GM12891 (cell line): ENCODE measurements at regions not wholly inside any gene's neighbourhood (a gene's known extent, or its start where the extent isn't known, plus 50 kb on each side); places are given as distances from the start of the nearest gene placed in this dataset.

Experiments
- DNase-seq: peaks from one replicate; pipeline ENCODE4 v3.0.0; 2011; ENCODE audit warnings: low spot score; ENCODE audit not compliant: insufficient read length
- FAIRE-seq: peaks from 2 replicates; lab custom pipeline; 2011; peaks lifted over from hg19 to GRCh38; lab: Jason Lieb, UNC
- PAX5 ChIP-seq: IDR thresholded peaks from 2 replicates; pipeline ENCODE4 v1.6.1; 2011; ENCODE audit warnings: low read length, moderate library complexity, mild to moderate bottlenecking; ENCODE audit not compliant: insufficient read depth, severe bottlenecking
- POLR2A ChIP-seq: IDR thresholded peaks from 2 replicates; pipeline ENCODE4 v1.6.1; 2011; ENCODE audit warnings: low read depth, low read length, control low read depth
- POLR2AphosphoS5 ChIP-seq: IDR thresholded peaks from 2 replicates; pipeline ENCODE4 v1.6.1; 2011; ENCODE audit warnings: low read depth, low read length, control low read depth
- POU2F2 ChIP-seq: IDR thresholded peaks from 2 replicates; pipeline ENCODE4 v1.6.1; 2011; ENCODE audit warnings: low read depth, mild to moderate bottlenecking, control low read depth, low read length, moderate library complexity
- SPI1 ChIP-seq: IDR thresholded peaks from 2 replicates; pipeline ENCODE4 v1.6.1; 2011; ENCODE audit warnings: low read depth, low read length, control low read depth
- TAF1 ChIP-seq: IDR thresholded peaks from 2 replicates; pipeline ENCODE4 v1.6.1; 2011; ENCODE audit warnings: low read depth, low read length, control low read depth

- DNase-seq (no peak), FAIRE-seq (no peak)
- no peak for TF ChIP-seq POLR2AphosphoS5
These were observed 1329.2 kb upstream of the PCDH7 start for GRCh38 chr4:29390921-29391320.

DNA sequence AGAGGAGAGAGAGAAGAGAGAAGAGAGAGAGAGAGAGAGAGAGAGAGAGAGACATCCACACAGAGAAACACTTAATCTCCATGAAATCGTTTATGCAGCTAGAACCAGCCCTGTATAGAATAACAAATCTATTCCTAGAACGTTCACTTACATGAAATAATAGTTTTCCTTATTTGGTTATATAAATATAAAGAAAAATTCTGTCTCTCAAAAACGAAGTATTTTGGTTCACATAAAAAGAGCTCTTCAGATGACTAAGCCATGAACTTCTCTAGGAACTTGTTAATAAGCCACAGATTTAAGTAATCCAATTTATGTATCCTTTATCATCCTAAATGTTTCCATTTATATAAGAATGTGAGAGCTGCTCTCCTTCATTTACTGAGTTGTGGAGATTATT, 1315.1 kb upstream of the PCDH7 start:
- no peak for FAIRE-seq
- no peak for TF ChIP-seq POLR2A
- no peak for TF ChIP-seq PAX5
- TF ChIP-seq POLR2AphosphoS5 = no peak
- TF ChIP-seq SPI1 = no peak
- TF ChIP-seq TAF1 = no peak
- TF ChIP-seq POU2F2 = no peak
- DNase-seq = no peak

GRCh38 chr4:29415771-29416170, 1304.4 kb upstream of the PCDH7 start:
- no peak for FAIRE-seq
- no peak for TF ChIP-seq TAF1
- TF ChIP-seq POU2F2 = no peak
- TF ChIP-seq PAX5 = no peak
- no peak for DNase-seq

- no peak for FAIRE-seq
- TF ChIP-seq POLR2AphosphoS5 (no peak), POU2F2 (no peak), POLR2A (no peak), TAF1 (no peak), SPI1 (no peak), PAX5 (no peak)
- no peak for DNase-seq
These were observed 1296.1 kb upstream of the PCDH7 start for GRCh38 chr4:29423836-29424721.

DNA sequence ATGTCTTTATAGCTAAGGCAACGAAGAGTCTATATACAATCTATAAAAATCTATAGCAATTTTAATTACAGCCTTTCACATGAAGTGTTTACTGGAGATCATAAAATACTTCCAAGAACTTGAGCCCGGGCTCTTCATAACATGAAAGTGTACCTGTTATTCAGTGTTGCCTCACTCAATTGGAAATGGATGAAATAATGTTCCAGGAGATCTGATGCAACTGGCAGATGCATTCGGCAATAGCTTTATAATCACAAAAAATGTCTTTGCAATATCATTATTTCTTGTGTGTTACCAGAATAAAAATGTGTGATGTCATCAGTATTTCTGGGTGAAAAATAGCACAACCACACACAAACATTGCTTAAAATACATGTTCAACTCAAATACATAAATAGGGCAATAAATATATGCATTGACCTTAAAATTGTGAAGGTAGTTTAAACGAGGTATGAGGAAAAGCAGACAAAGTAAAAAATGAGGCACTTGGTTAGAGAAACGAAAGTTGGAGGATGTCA, 1266.8 kb upstream of the PCDH7 start:
- TF ChIP-seq TAF1 = no peak
- TF ChIP-seq POU2F2 = no peak
- TF ChIP-seq POLR2AphosphoS5 = no peak
- no peak for TF ChIP-seq SPI1
- no peak for TF ChIP-seq PAX5
- no peak for TF ChIP-seq POLR2A
- no peak for FAIRE-seq
- no peak for DNase-seq

- no peak for DNase-seq
- FAIRE-seq = no peak
- TF ChIP-seq PAX5 (no peak), POU2F2 (no peak), POLR2AphosphoS5 (no peak), POLR2A (no peak), TAF1 (no peak), SPI1 (no peak)
These were observed 1260.2 kb upstream of the PCDH7 start for GRCh38 chr4:29459926-29460325.

- FAIRE-seq = no peak
- no peak for DNase-seq
- TF ChIP-seq POLR2AphosphoS5 = no peak
- no peak for TF ChIP-seq PAX5
These were observed 1253.0 kb upstream of the PCDH7 start for GRCh38 chr4:29467044-29467717.
